GM19239 (cell line): ENCODE measurements at regions not wholly inside any gene's neighbourhood (a gene's known extent, or its start where the extent isn't known, plus 50 kb on each side); places are given as distances from the start of the nearest gene placed in this dataset.
A peak's percentile ranks its signal among the peaks of the same experiment; 100 is the strongest.

ENCODE experiments used
- DNase-seq: peaks from one replicate; pipeline ENCODE4 v3.0.0; 2011; ENCODE audit warnings: low spot score; ENCODE audit not compliant: insufficient read length
- FAIRE-seq: peaks from 2 replicates; lab custom pipeline; 2011; peaks lifted over from hg19 to GRCh38; lab: Jason Lieb, UNC

DNA sequence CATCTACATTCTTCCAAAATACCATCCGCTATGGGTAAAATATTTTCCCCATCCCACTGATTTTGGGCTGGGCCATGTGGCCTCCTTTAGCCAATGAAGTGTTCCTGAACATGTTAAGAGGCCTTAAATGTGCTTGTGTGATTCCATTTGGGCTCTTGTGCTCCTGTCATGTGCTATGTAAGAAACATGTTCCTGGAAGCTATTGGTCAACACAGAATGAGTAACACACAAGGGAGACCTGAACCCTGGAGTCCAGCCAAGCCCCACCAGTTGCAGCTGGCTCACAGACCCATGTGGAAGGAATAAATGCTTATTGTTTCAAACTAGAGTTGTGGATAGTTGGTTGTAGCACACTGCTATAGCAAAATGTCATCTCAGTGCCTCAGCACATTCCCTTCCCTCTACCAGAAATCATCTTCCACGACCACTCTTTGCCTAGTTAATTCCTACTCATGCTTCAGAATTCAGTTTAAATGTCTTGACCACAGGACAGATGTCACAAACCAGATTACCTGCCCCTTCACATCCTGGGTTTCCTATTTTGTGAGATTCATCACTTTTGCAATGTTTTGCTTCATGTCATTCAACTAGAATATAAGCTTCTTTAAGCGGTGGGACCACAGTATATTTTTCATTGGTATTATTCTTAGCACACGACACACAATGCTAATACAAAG is 217.3 kb upstream of the EEA1 start:
- DNase-seq (no peak), FAIRE-seq (peak; percentile 40)

DNA sequence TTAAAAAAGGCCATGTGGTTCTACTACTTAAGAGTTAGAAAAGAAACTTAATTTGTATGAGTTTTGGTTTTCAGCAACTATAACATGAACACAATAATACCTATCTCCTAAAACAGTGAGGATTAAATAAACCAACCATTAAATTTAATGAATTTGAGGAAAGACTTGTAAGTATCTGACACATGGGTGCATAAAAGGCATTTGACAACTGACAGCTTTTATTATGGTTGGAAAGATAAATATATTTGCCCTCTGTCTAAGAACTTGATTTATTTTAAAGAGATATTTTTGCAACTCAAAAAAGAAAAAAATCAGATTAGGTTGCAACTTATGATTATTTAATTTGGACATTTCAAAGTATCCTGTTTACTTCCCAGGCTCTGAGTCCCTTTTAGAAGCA is 217.9 kb upstream of the EEA1 start:
- DNase-seq (no peak), FAIRE-seq (no peak)

DNA sequence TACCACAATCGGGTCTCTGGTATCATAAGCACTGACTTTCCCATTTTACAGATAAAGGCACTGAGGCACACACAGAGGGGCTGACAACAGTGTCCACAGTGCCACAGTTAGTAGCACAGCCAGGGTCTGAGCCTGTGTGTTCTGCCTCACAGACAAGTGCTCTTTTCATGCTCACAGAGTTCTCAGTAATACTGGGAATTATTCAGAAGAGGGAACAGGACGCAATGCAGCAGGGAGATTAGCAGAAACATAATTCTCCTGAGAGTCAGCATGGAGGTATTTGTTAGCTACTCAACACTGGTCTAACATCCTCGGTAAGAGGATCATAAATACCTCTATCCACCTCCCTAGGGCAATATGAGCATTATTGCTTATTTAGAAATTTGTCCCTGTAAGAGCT is 219.3 kb upstream of the EEA1 start:
- DNase-seq = no peak
- FAIRE-seq = no peak

DNA sequence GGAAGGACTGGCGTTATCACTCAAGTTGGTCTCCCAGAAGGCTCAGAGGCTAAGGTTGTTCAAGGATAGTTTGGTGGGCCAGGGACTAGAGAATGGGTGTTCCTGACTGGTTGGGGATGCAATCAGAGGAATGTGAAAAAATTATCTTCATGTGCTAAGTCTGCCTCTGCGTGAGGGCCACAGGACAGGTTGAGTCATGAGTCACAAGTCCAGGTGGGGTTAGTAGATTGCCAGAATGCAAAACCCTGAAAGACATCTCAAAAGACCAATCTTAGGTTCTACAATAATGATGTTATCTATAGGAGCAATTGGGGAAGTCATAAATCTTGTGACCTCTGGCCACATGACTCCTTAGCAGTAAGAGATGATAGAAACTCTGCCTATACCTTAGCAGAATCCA is 220.1 kb upstream of the EEA1 start:
- FAIRE-seq (no peak), DNase-seq (no peak)

DNA sequence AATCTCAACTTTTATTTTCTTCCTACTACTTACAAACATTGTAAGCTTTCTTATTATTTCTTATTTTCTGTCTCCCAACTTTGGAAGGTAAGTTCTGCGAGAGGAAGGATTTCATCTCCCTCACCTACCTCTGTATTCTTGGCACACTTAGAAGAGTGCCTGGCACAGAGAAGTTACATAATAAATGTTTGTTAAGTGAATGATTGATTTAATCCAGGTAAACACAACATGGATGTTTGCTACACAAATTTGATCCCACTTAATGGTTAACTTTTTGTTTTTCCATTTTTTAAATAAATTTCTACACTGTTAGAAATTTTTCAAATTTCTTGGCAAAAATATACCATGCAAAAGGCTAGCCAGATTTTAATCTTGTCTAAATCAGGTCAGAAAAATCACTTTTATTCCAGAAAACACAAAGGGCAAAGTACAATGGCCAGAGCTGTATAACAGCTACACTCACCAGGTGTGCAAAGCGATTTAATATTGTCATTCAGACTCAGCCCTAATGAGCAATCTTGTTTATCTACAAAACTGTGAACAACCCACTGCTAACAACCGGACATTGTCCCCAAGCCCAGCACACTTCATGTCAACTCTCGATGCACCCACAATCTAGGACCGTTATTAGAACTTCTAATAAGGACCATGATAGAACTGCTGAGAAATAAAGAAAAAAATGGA is 222.1 kb upstream of the EEA1 start:
- DNase-seq (no peak), FAIRE-seq (no peak)

DNA sequence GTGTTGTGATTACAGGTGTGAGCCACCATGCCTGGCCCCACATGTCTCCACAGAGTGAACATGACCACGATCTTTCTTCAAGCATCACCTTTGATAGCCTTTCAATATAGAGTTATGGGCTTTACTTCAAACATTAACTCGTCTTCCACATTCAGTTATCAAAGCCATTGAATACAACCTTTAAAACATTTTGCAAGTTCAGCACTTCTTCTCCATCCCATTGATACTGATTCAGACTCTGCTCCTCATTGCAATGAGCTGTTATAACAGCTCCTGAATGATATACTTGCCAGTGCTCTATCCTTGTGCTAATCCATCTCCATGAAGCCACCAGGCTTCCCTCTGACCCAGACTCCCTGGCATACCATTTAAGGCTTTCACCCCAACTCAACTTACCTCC is 223.5 kb upstream of the EEA1 start:
- FAIRE-seq = no peak
- no peak for DNase-seq

DNA sequence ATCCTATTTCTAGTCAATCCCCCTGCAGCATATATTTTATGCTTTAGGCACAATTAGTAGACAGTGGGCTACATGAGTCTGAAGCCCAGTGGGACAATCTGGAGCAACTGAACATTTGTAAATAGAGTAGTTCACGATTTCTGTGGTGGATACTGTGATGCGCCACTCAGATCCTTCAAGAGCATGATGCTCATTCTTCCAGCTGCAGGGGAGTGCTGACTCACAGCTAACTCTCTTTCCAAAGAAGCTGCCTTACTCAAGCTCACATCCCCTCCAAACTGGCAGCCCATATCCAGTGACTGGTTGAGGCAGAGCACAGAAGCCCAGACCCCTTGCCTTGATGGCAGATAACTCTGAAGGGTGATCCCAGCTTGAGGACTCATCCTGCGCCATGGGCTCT is 224.2 kb upstream of the EEA1 start:
- no peak for FAIRE-seq

DNA sequence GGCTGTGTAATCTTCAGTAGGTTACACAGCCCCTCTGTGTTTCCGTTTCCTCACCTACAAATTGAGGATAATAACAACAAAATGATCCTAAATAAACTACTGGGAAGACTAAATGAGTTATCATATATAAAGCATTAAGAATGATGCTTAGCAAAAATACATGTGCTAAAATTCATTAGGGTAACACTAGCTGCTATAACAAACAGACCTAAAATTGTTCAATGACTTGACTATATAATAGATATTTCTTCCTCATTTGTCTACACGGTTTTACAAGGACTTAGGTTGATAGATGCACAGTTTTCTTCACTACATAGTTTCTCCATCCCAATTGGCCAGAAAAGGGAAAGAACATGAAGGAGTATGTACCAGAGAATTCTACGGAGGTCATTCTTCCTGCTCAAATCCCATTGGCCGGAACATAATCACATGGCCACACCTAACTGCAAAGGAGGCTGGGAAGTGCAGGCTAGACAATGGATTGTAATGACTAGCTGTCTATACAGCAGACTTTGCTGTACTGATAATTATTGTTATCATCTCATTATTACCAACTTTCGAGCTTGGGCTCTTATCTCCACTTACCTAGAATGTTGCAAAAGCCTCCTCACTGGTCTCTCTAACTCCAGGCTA is 223.5 kb upstream of the NUDT4 start:
- no peak for FAIRE-seq
- no peak for DNase-seq

More for the DNA sequence above, 224.2 kb upstream of the EEA1 start:
- no peak for DNase-seq

DNA sequence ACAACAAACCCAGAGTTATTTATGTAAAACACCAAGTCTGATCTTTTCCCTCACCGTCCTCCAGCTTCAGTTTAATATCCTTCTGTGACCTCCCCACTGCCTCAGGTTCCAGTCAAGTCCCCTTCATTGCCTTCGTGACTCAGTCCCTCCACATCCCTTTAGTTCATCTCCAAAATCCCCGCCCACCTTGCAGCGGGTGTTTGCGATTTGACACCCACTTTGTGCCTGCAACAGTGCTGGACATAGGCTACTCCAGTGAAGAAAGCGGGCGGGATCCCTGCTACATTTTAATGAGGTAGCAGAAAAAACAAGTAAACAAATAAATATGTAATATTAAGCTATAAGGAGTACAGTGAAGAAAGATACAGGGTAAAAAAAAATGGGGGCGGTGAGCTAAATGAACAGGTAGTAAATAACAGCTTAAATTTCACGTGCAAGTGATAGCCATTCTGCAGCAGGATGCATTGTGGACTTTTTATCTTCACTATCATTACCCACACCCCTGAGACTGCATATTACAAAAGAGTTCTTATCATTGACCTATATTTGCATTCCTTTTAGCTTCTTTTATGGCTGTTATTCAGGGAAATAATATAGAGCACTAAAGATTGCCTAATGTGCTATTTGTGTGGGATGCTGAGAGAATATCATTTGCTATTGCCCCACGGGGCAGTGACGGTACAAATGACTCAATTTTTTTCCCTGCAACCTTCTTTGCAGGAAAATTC is 222.8 kb upstream of the NUDT4 start:
- DNase-seq (no peak), FAIRE-seq (no peak)

DNA sequence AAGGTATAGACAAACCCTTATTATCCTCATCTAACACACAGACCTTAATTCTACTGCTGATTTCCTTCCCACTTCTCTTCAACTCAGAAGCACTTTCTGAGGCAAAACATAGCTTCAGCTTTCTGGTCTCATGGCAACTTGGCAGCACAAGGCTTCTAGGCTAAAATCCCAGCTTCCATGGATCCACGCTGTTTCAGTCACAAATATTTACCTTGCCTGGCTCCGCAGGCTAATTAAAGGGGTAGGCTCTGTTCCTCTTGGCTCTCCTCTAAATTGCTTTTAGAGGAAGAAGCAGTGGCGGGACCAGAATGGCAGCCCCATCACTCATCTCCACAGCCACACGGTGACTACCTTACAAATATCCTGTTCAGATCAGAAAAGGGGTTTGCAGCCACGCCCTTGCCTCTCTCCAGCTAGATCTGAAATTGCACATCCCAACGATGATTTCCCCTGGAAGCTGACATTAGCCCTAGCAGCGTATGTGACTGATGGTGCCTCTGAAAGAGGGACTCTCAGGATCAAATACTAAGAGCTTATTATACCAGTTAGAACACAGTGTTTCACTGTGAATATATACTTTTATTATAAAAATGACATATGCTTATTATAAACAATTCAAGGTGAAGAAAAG is 221.5 kb upstream of the NUDT4 start:
- FAIRE-seq (no peak), DNase-seq (no peak)

DNA sequence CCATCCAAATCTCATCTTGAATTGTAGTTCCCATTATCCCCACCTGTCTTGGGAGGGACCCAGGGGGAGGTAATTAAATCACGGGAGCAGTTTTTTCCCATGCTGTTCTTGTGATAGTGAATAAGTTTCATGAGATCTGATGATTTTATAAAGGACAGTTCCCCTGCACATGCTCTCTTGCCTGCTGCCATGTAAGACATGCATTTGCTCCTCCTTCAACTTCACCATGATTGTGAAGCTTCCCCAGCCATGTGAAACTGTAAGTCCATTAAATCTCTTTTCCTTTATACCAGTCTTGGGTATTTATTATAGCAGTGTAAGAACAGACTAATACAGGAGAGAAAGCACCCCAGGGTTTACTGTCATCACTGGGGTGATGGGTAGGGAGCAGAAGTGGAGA is 220.4 kb upstream of the NUDT4 start:
- DNase-seq (no peak), FAIRE-seq (no peak)

DNA sequence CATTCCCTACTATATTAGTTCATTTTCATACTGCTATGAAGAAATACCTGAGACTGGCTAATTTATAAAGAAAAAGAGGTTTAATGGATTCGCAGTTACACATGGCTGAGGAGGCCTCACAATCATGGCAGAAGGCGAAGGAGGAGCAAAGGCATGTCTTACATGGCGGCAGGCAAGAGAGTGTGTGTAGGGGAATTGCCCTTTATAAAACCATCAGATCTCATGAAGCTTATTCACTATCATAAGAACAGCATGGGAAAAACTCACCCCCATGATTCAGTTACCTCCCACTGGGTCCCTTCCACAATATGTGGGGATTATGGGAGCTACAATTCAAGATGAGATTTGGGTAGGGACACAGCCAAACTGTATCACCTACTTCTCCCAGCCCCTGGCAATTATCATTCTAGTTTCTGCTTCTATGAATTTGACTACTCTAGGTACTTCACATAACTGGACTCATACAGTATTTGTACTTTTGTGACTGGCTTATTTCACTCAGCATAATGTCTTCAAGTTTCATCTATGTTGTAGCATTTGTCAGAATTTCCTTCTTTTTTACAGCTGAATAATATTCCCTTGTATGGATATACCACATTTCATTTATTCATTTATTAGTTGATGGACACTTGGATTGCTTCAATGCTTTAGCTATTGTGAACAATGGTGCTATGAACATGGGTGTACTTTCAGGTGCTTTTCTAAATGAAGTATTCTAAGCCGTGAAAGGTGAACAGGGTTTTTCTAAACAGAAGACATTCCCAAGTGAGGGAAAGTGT is 219.5 kb upstream of the NUDT4 start:
- FAIRE-seq (no peak), DNase-seq (no peak)

DNA sequence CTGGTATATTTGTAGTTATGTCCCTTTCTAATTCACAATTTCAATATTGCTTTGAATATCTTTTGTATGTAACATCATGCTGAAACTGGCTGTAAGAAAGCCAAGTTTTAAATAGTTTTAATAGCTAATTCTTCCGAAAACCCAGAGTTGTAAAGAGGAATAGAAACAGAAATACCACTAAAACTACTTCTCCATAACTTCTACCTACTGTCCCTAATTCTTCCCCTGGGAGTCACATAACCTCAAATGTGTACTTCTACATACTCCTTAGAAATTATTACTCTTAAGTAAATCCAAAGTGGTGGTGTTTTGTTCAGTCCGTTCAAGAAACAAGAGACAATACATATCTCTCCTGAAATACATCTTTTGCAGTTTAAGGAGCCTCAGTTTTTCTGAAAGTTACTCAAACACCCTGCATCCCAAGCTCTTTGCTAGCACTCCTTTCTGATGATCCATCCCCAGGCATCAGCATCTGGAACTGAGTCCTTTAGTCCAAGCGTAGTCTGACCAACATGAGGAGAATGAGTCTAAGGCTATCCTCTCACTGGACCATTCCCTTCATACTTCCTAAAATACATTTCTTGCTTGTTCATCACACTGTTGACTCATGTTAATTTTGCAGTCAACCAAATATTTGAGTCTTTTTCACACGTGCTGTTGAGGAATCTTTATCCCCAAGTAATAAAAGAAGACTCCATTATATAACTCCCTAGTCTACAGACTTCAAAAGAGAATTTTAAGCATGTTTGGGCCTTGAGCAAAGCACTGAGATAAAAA is 214.3 kb upstream of the NUDT4 start:
- DNase-seq = no peak
- FAIRE-seq = peak; percentile 86

DNA sequence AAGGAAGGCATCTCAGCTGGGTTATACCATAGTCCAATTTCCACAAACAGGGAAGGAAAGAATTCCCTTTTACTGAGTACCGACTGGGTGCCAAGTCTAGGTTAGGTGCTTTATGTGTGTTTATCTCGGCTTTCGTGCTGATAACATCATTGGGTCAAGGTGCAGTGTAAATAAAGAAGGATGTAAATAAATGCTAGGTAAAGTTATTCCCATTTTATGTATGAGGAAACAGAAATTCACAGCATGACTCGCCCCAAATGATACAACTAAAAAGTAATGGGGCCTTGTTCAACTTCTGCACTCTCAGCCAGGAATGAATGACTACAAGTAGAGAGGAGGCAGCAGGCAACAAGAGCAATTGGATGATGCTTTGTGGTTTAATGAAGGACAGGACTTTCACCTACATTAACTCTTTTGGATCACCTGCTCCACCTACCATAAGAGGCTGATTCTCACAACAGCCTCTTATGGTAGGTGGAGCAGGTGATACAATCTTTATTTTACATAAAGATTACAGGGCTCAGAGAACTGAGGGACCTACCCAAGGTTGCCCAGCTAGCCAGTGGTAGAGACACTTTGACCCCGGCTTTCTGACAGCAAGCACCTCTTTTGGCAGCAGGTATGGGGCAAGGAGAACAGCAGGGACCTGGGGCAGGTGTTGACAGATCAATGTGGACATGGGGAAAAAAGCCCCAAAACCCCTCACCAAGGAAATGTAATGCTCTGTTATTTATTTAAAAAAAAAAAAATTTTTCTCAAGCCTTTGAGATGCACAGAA is 213.4 kb upstream of the NUDT4 start:
- DNase-seq (no peak), FAIRE-seq (peak; percentile 74)

DNA sequence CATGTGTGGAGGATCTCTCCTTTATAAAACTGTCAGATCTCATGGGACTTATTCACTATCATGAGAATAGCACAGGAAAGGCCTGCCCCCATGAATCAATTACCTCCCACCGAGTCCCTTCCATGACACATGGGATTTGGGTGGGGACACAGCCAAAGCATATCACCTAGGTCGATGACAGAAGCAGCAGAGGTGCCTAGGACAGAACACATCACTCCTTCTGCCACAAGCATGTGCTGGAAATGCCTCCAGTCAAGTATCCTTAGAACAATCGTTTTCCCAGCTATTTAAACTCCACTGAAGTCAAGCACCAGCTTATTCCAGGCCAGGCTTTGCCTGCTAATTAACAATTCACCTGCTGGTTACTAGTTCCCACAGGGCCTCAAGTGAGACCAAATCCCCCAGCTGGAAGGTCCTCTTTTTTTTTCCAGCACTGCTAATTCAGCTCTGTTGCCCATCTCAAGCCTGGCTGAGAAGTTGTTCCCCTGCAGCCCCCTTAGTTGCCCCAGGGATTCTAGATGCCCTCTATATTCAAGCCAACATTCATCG is 212.3 kb upstream of the NUDT4 start:
- DNase-seq (no peak), FAIRE-seq (peak; percentile 80)

DNA sequence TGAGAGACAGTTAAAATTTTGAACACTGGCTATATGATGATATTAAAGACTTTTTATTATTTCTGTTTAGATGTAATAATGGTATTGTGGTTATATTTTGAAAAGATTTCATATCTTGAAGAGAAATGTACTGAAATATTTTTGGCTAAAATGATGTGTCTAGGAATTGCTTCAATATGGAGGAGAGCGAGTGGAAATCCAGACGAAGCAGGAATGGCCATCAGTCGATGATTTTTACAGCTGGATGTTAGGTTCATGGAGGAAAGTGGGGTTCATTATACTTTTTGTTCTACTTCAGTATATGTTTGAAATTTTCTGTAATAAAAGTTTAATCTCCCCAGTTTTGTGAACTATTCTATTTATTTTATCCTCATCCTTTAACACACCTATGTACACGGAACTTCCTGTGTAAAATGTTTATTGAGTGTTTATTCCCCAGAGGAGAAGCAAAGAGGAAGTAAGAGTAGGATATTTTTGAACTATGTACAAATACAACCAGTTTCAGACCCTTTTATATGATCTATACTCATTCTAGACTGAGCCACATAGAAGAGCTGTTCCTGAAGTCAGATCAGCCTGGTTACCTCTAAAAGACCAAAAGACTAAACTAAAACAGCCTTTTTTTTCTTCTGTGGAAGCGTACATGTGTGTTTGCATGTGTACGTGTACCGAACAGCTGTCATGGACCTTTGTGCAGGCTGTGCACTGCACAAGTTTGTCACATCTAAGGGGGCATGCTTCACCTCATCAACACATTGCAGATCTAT is 211.0 kb upstream of the NUDT4 start:
- peak; percentile 91 for FAIRE-seq

DNA sequence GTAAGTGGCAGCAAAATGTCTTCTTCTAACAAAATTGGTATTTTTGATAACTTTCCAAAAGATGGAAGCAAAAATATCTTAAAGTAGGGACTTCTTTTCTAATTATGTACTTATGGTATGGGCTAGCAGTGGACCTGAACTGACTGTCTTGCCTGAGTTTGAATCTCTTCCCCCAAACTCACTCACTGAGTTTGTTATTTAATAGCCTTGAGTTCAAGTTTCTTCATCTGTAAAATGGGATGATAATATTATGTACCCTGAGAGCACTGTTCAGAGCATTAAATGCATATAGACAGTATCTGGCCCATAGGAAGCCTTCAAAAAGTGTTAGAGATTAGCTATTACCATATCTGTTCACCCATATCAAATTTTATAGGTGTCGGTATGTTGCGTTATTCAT is 210.4 kb upstream of the NUDT4 start:
- no peak for DNase-seq
- FAIRE-seq = no peak

More for the DNA sequence above, 211.0 kb upstream of the NUDT4 start:
- DNase-seq = no peak
